ENCODE measurements at regions not wholly inside any gene's neighbourhood (a gene's known extent, or its start where the extent isn't known, plus 50 kb on each side); places are given as distances from the start of the nearest gene placed in this dataset.

DNA sequence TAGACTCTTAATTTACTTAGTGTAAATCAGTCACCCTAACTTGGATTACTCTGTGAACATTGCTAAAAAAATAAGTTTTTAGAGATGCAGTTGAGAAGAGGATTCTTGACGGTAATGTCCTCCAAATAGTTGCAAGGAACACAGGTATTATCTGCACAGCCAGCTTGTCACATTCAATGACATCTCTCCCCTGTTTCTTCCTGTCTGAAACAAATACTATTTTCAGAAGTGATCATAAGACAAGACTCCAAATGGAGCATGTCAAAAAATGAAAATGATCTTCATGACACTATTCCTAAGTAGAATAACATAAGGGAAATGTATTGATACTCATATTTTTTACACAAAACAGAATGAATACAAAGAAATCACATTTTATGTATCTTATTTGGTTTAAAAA, 227.9 kb upstream of the CHD1 start:
- TF ChIP-seq, protein P1, sequence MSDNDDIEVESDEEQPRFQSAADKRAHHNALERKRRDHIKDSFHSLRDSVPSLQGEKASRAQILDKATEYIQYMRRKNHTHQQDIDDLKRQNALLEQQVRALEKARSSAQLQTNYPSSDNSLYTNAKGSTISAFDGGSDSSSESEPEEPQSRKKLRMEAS (IDR thresholded peaks at IDR 0.05): no peak
- TF ChIP-seq, protein P2, sequence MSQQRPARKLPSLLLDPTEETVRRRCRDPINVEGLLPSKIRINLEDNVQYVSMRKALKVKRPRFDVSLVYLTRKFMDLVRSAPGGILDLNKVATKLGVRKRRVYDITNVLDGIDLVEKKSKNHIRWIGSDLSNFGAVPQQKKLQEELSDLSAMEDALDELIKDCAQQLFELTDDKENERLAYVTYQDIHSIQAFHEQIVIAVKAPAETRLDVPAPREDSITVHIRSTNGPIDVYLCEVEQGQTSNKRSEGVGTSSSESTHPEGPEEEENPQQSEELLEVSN (IDR thresholded peaks at IDR 0.05): no peak
- TF ChIP-seq, protein P3, sequence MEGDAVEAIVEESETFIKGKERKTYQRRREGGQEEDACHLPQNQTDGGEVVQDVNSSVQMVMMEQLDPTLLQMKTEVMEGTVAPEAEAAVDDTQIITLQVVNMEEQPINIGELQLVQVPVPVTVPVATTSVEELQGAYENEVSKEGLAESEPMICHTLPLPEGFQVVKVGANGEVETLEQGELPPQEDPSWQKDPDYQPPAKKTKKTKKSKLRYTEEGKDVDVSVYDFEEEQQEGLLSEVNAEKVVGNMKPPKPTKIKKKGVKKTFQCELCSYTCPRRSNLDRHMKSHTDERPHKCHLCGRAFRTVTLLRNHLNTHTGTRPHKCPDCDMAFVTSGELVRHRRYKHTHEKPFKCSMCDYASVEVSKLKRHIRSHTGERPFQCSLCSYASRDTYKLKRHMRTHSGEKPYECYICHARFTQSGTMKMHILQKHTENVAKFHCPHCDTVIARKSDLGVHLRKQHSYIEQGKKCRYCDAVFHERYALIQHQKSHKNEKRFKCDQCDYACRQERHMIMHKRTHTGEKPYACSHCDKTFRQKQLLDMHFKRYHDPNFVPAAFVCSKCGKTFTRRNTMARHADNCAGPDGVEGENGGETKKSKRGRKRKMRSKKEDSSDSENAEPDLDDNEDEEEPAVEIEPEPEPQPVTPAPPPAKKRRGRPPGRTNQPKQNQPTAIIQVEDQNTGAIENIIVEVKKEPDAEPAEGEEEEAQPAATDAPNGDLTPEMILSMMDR (IDR thresholded peaks at IDR 0.05; ENCODE audit: control extremely low read depth in 1 of 3, insufficient read depth in 1 of 3, low read depth in 1 of 3, low read length in 3 of 3): no peak
- TF ChIP-seq EP300 (IDR thresholded peaks at IDR 0.05; ENCODE audit: borderline replicate concordance in 1 of 2, low read depth in 2 of 2, low read length in 2 of 2) (no peak), RXRA (IDR thresholded peaks at IDR 0.05; ENCODE audit: insufficient read depth, low read depth, low read length) (no peak), SRF (IDR thresholded peaks at IDR 0.05; ENCODE audit: low read depth, low read length) (no peak), EZH2 (IDR thresholded peaks at IDR 0.05; ENCODE audit: low read depth, low read length, severe bottlenecking) (no peak)

All from H1 (cell line).